GM12875 (cell line): ENCODE measurements at regions not wholly inside any gene's neighbourhood (a gene's known extent, or its start where the extent isn't known, plus 50 kb on each side); places are given as distances from the start of the nearest gene placed in this dataset.

Source experiments
- H3K4me3 ChIP-seq: one replicate; pipeline ENCODE4 v1.5.1; 2011; ENCODE audit warnings: low read depth, low read length, control low read depth
- CTCF ChIP-seq: IDR thresholded peaks from 2 replicates; pipeline ENCODE4 v1.5.1; 2011; ENCODE audit warnings: low read depth, mild to moderate bottlenecking, control low read depth, inconsistent platforms, low read length, moderate library complexity, borderline replicate concordance; ENCODE audit not compliant: insufficient read depth

- H3K4me3 ChIP-seq, result no peak overlapping the region
- no peak for TF ChIP-seq CTCF
These were observed 500.6 kb upstream of the MCTP2 start for GRCh38 chr15:93730724-93731123.

- H3K4me3 ChIP-seq, result no peak overlapping the region
- no peak for TF ChIP-seq CTCF
These were observed 509.2 kb upstream of the MCTP2 start for GRCh38 chr15:93722165-93722564.

GRCh38 chr15:93720607-93721006 lies 510.8 kb upstream of the MCTP2 start:
- no peak overlapping the region for H3K4me3 ChIP-seq
- TF ChIP-seq CTCF, result no peak

GRCh38 chr15:93719921-93720351 lies 511.4 kb upstream of the MCTP2 start:
- H3K4me3 ChIP-seq, result no peak overlapping the region
- TF ChIP-seq CTCF, result no peak

GRCh38 chr15:93716615-93717231 lies 514.6 kb upstream of the MCTP2 start:
- no peak for TF ChIP-seq CTCF
- no peak overlapping the region for H3K4me3 ChIP-seq

- no peak for TF ChIP-seq CTCF
- H3K4me3 ChIP-seq, result no peak overlapping the region
These were observed 521.7 kb upstream of the MCTP2 start for GRCh38 chr15:93709708-93710107.

- TF ChIP-seq CTCF, result no peak
- H3K4me3 ChIP-seq, result no peak overlapping the region
These were observed 522.5 kb upstream of the MCTP2 start for GRCh38 chr15:93708724-93709445.
